HepG2 (cell line): ENCODE measurements at regions not wholly inside any gene's neighbourhood (a gene's known extent, or its start where the extent isn't known, plus 50 kb on each side); places are given as distances from the start of the nearest gene placed in this dataset.

ENCODE experiments used
- CTCF ChIP-seq: sonication (generic); formaldehyde crosslinking; IDR thresholded peaks from 2 replicates; pipeline ENCODE4 v1.5.0; 2020; ENCODE audit warnings: mild to moderate bottlenecking, missing genetic modification reagents, moderate library complexity
- DPF2 ChIP-seq: sonication (generic); formaldehyde crosslinking; IDR thresholded peaks from 2 replicates; pipeline ENCODE4 v1.4.0; 2020; ENCODE audit warnings: mild to moderate bottlenecking, low read depth, missing genetic modification reagents, borderline replicate concordance
- MXI1 ChIP-seq: IDR thresholded peaks from 3 replicates; pipeline ENCODE4 v1.6.1; 2012; ENCODE audit warnings: low read depth, low read length, inconsistent platforms, borderline replicate concordance
- ZMAT5 ChIP-seq: sonication (generic); formaldehyde crosslinking; IDR thresholded peaks from 2 replicates; pipeline ENCODE4 v1.5.0; 2020; ENCODE audit warnings: mild to moderate bottlenecking, low read depth, missing genetic modification reagents, borderline replicate concordance
- ZNF644 ChIP-seq: IDR thresholded peaks from 2 replicates; pipeline ENCODE4 v1.6.1; 2016; ENCODE audit warnings: low read depth

- no peak for TF ChIP-seq MXI1
- no peak for TF ChIP-seq CTCF (CRISPR knock-in tag)
- TF ChIP-seq DPF2 (CRISPR knock-in tag) = no peak
- no peak for TF ChIP-seq ZNF644 (CRISPR knock-in tag)
- no peak for TF ChIP-seq ZMAT5 (CRISPR knock-in tag)
Measured at GRCh38 chr11:122279194-122279593, 163.2 kb upstream of the BLID start.
